SK-N-DZ (cell line): ENCODE measurements at regions not wholly inside any gene's neighbourhood (a gene's known extent, or its start where the extent isn't known, plus 50 kb on each side); places are given as distances from the start of the nearest gene placed in this dataset.

Source experiments
- DNase-seq: peaks from one replicate; pipeline ENCODE4 v3.0.0-alpha.2; 2015; ENCODE audit warnings: low spot score

GRCh38 chr5:58357799-58358500 lies 101.9 kb downstream of the PLK2 start:
- DNase-seq, result no peak

GRCh38 chr5:58357121-58357520 lies 102.8 kb downstream of the PLK2 start:
- no peak for DNase-seq

- DNase-seq, result no peak
Observed at GRCh38 chr5:58356662-58357061, 103.2 kb downstream of the PLK2 start.

- DNase-seq, result no peak
Observed at GRCh38 chr5:58354827-58355226, 105.1 kb downstream of the PLK2 start.

GRCh38 chr5:58353992-58354391 lies 105.9 kb downstream of the PLK2 start:
- no peak for DNase-seq

- no peak for DNase-seq
Observed at GRCh38 chr5:58351190-58351589, 108.7 kb downstream of the PLK2 start.

- DNase-seq, result no peak
Observed at GRCh38 chr5:58348996-58349728, 110.7 kb downstream of the PLK2 start.

- DNase-seq, result no peak
Observed at GRCh38 chr5:58346041-58346440, 113.8 kb downstream of the PLK2 start.

- no peak for DNase-seq
Observed at GRCh38 chr5:58341476-58341875, 118.4 kb downstream of the PLK2 start.

- DNase-seq, result no peak
Observed at GRCh38 chr5:58335518-58335917, 124.4 kb downstream of the PLK2 start.

- DNase-seq, result no peak
Observed at GRCh38 chr5:58334035-58334434, 125.9 kb downstream of the PLK2 start.

- DNase-seq, result no peak
Observed at GRCh38 chr5:58330781-58331180, 129.1 kb downstream of the PLK2 start.

- no peak for DNase-seq
Observed at GRCh38 chr5:58327289-58327688, 132.6 kb downstream of the PLK2 start.

GRCh38 chr5:58326022-58326421 lies 133.9 kb downstream of the PLK2 start:
- DNase-seq, result no peak

- no peak for DNase-seq
Observed at GRCh38 chr5:58322453-58322852, 137.4 kb downstream of the PLK2 start.

GRCh38 chr5:58318468-58318867 lies 141.4 kb downstream of the PLK2 start:
- DNase-seq, result no peak

GRCh38 chr5:58317808-58318207 lies 142.1 kb downstream of the PLK2 start:
- no peak for DNase-seq

GRCh38 chr5:58317009-58317408 lies 142.9 kb downstream of the PLK2 start:
- DNase-seq, result no peak

GRCh38 chr5:58315794-58316193 lies 144.1 kb downstream of the PLK2 start:
- no peak for DNase-seq

GRCh38 chr5:58314356-58315210 lies 145.3 kb downstream of the PLK2 start:
- DNase-seq, result no peak

GRCh38 chr5:58312299-58312698 lies 147.6 kb downstream of the PLK2 start:
- DNase-seq, result no peak

GRCh38 chr5:58311526-58311925 lies 148.4 kb downstream of the PLK2 start:
- no peak for DNase-seq
